Ascending aorta (tissue), 2 donors: ENCODE measurements at regions not wholly inside any gene's neighbourhood (a gene's known extent, or its start where the extent isn't known, plus 50 kb on each side); places are given as distances from the start of the nearest gene placed in this dataset.

Source experiments
- DNase-seq, 2 donors: peaks; one replicate each; pipeline ENCODE4 v3.0.0-alpha.2; 2019; ENCODE audit warnings: low spot score in 2 of 2
- H3K27ac ChIP-seq, 2 donors: fragments of 200-600 bp; sonication (generic); one replicate each; pipeline ENCODE4 v1.5.1; 2016 to 2017; ENCODE audit warnings: mild to moderate bottlenecking in 1 of 2
- H3K27me3 ChIP-seq: fragments of 200-600 bp; sonication (generic); one replicate; pipeline ENCODE4 v1.5.1; 2017
- H3K36me3 ChIP-seq, 2 donors: fragments of 200-600 bp; sonication (generic); one replicate each; pipeline ENCODE4 v1.5.1; 2016
- H3K4me1 ChIP-seq, 2 donors: fragments of 200-600 bp; sonication (generic); one replicate each; pipeline ENCODE4 v1.5.1; 2016 to 2017; ENCODE audit warnings: mild to moderate bottlenecking in 1 of 2
- H3K4me3 ChIP-seq, 2 donors: fragments of 200-600 bp; sonication (generic); one replicate each; pipeline ENCODE4 v1.5.1; 2016 to 2017; ENCODE audit warnings: mild to moderate bottlenecking in 1 of 2
- H3K9me3 ChIP-seq, 2 donors: fragments of 200-600 bp; sonication (generic); one replicate each; pipeline ENCODE4 v1.5.1; 2016
- CTCF ChIP-seq, 3 experiments: fragments of 200-600 bp in 2 of 3; fragments of 450-650 bp in 1 of 3; sonication (generic) in 2 of 3; IDR thresholded peaks; one replicate each; pipeline ENCODE4 v1.5.1; 2016 to 2019; ENCODE audit warnings: antibody characterized with exemption in 3 of 3, mild to moderate bottlenecking in 1 of 3, moderate library complexity in 1 of 3
- intact Hi-C: fragments of 100-400 bp; cut with DNase I; formaldehyde crosslinking; loops from one replicate; pipeline ENCODE4 v1.15.1; 2023

GRCh38 chr2:22377268-22377667, 1007.7 kb upstream of the KLHL29 start:
- no peak for TF ChIP-seq CTCF (IDR thresholded peaks at IDR 0.05)
- DNase-seq: no peak
- Histone ChIP-seq H3K36me3 (no peaks in the 10 kb centered on the region), H3K4me3 (no peak overlapping the region), H3K9me3 (no peaks in the 10 kb centered on the region), H3K4me1 (no peaks in the 10 kb centered on the region), H3K27ac (no peak overlapping the region), H3K27me3 (no peaks in the 10 kb centered on the region)
- intact Hi-C loops: no loop called here

DNA sequence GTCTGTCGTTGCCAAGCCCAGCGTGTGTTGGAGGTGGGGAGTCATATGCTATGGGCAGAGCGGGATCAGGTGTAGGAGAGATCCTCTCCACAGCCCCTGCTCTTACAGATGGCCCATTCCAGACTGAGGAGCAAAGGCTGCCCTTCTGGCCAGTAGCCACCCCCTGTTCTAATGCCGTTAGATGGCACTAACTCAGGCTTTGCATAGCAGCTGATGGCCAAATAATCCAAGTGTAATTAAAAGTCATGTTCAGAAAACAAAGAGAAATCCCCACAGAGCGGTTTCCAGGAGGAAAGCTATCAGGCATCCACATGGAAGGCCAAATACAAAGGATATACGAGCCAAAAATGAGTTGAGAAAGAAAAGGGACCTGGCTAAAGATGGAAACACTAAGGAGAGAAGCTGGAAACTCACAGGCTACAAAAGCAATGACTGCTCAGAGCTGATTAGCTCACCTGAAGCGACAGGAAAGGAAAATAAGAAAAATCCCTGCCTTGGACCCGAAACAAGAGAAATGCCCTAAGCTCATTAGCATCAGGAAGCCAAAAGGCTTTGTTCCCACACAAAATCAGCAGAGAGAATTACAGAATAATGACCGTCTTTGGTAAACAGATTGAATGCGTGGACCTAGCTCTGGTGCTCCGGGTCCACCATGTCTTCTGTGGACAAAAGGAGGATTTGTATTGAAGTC, 1002.4 kb upstream of the KLHL29 start:
- Histone ChIP-seq H3K4me3 (no peak overlapping the region), H3K4me1 (no peaks in the 10 kb centered on the region), H3K36me3 (no peaks in the 10 kb centered on the region), H3K27me3 (no peaks in the 10 kb centered on the region), H3K27ac (no peak overlapping the region), H3K9me3 (no peaks in the 10 kb centered on the region)
- intact Hi-C loops: no loop called here
- no peak for DNase-seq
- no peak for TF ChIP-seq CTCF (IDR thresholded peaks at IDR 0.05)

- no peaks in the 10 kb centered on the region for H3K4me1 ChIP-seq
- TF ChIP-seq CTCF (IDR thresholded peaks at IDR 0.05): no peak
- no peaks in the 10 kb centered on the region for H3K27me3 ChIP-seq
- no peaks in the 10 kb centered on the region for H3K36me3 ChIP-seq
- no peak for DNase-seq
- no peak overlapping the region for H3K27ac ChIP-seq
- H3K4me3 ChIP-seq: no peak overlapping the region
- intact Hi-C loops: no loop called here
- H3K9me3 ChIP-seq: no peaks in the 10 kb centered on the region
Observed at GRCh38 chr2:22397847-22398246, 987.1 kb upstream of the KLHL29 start.

GRCh38 chr2:22403748-22404147, 981.2 kb upstream of the KLHL29 start:
- no peaks in the 10 kb centered on the region for H3K9me3 ChIP-seq
- intact Hi-C loops: no loop called here
- H3K27me3 ChIP-seq: no peaks in the 10 kb centered on the region
- no peaks in the 10 kb centered on the region for H3K36me3 ChIP-seq
- DNase-seq: no peak
- H3K27ac ChIP-seq: no peak overlapping the region
- H3K4me3 ChIP-seq: no peak overlapping the region
- H3K4me1 ChIP-seq: no peaks in the 10 kb centered on the region
- no peak for TF ChIP-seq CTCF (IDR thresholded peaks at IDR 0.05)

- H3K36me3 ChIP-seq: no peaks in the 10 kb centered on the region
- no peaks in the 10 kb centered on the region for H3K4me1 ChIP-seq
- TF ChIP-seq CTCF (IDR thresholded peaks at IDR 0.05): no peak
- no peaks in the 10 kb centered on the region for H3K27me3 ChIP-seq
- no peak overlapping the region for H3K4me3 ChIP-seq
- no peaks in the 10 kb centered on the region for H3K9me3 ChIP-seq
- intact Hi-C loops: no loop called here
- DNase-seq: no peak
- H3K27ac ChIP-seq: no peak overlapping the region
Observed at GRCh38 chr2:22406625-22407024, 978.4 kb upstream of the KLHL29 start.

DNA sequence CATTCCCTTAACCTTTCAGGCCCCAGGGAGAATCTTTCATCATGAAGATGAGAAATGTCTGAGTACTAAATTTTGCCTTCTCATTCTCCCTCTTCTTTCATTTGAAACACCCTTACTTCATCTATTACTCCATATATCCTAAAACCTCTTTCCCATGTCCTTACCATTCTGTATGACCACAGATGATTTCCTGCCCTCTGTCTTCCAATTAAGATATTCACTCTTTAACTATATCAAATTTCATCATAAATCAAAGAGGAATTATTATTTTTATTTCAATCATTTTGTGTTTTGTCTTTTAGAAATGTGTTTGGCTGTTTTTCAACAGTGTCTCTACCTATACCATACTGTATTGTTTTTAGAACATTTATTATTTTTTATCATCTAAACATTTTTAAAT, 964.9 kb upstream of the KLHL29 start:
- Histone ChIP-seq H3K36me3 (no peaks in the 10 kb centered on the region), H3K4me1 (no peaks in the 10 kb centered on the region), H3K27me3 (no peaks in the 10 kb centered on the region), H3K27ac (no peak overlapping the region), H3K9me3 (peaks cover 0 to 10% of the 10 kb centered on the region in 2 donors), H3K4me3 (no peak overlapping the region)
- no peak for DNase-seq
- TF ChIP-seq CTCF (IDR thresholded peaks at IDR 0.05): no peak
- intact Hi-C loops: no loop called here
